ENCODE measurements at regions not wholly inside any gene's neighbourhood (a gene's known extent, or its start where the extent isn't known, plus 50 kb on each side); places are given as distances from the start of the nearest gene placed in this dataset.

DNA sequence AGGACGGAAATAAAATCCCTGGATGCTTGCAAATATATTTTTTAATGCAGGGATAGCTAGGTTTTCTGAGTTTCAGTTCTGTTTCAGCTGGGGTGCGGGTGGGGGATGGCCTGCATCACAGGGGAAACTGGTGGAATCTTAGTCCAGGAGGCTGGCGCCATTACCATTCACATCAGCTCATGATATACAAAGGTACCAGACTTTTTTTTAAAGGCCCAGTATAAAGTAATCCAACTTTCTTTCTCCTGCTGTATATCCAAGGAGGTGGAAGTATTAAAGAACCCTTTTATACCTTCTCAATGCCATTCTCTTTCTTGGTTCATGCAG lies 343.8 kb downstream of the KCNRG start:
- no peak for FAIRE-seq

DNA sequence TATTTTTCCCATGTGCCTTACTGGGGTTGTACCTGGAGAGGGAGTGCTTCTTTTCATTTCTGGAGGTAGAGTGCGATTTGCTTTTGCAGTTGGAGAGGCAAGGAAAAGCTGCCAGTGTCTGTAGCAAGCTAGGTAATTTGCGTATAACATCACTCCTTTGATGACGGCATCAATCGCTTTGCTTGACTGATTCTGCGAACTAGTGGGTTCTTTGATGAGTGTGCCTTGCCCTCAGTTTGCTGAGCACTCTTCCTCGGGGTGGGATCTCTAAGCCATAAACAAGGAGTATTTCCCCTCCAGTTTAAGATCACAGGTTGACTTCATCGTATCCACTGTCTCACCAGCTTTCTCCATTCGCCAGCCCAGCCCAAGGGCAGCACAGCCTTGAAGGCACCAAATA lies 344.5 kb downstream of the KCNRG start:
- TF ChIP-seq, protein P1, sequence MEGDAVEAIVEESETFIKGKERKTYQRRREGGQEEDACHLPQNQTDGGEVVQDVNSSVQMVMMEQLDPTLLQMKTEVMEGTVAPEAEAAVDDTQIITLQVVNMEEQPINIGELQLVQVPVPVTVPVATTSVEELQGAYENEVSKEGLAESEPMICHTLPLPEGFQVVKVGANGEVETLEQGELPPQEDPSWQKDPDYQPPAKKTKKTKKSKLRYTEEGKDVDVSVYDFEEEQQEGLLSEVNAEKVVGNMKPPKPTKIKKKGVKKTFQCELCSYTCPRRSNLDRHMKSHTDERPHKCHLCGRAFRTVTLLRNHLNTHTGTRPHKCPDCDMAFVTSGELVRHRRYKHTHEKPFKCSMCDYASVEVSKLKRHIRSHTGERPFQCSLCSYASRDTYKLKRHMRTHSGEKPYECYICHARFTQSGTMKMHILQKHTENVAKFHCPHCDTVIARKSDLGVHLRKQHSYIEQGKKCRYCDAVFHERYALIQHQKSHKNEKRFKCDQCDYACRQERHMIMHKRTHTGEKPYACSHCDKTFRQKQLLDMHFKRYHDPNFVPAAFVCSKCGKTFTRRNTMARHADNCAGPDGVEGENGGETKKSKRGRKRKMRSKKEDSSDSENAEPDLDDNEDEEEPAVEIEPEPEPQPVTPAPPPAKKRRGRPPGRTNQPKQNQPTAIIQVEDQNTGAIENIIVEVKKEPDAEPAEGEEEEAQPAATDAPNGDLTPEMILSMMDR (IDR thresholded peaks at IDR 0.05; ENCODE audit: insufficient read depth, low read length, severe bottlenecking) = no peak
- Histone ChIP-seq H3K27me3 (ENCODE audit: control insufficient read depth, insufficient read depth, low read length) (no peaks in the 10 kb centered on the region), H3K36me3 (ENCODE audit: control insufficient read depth, insufficient read depth, low read length) (no peaks in the 10 kb centered on the region), H3K4me3 (ENCODE audit: low read depth, low read length) (no peak overlapping the region)
- FAIRE-seq = no peak
- DNase-seq (ENCODE audit: low read depth) = no peak

More for the DNA sequence above, 343.8 kb downstream of the KCNRG start:
- Histone ChIP-seq H3K27me3 (ENCODE audit: control insufficient read depth, insufficient read depth, low read length) (no peaks in the 10 kb centered on the region), H3K4me3 (ENCODE audit: low read depth, low read length) (no peak overlapping the region), H3K36me3 (ENCODE audit: control insufficient read depth, insufficient read depth, low read length) (no peaks in the 10 kb centered on the region)
- TF ChIP-seq, protein P1 (IDR thresholded peaks at IDR 0.05; ENCODE audit: insufficient read depth, low read length, severe bottlenecking) = no peak
- DNase-seq (ENCODE audit: low read depth) = no peak

DNA sequence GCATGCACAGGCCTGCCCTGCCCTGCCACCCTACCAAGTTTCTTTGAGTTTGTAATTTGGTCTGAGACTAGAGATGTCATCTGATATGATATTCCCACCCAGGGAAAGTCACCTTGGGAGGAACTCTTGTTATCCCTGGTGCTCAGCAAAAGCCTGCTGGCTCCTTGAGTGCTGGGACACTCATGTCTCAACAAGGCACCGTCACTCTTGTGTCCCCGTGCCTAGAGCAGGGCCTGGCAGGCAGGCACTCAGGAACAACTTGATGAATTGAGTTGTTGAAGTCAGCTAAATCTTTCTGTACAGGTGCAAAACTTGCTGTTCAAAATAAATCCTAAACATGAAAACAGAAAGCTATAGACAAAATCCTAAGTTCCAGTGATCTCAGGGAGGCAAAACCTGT lies 345.4 kb downstream of the KCNRG start:
- DNase-seq (ENCODE audit: low read depth) (no peak), FAIRE-seq (no peak)
- Histone ChIP-seq H3K4me3 (ENCODE audit: low read depth, low read length) (no peak overlapping the region), H3K27me3 (ENCODE audit: control insufficient read depth, insufficient read depth, low read length) (no peaks in the 10 kb centered on the region), H3K36me3 (ENCODE audit: control insufficient read depth, insufficient read depth, low read length) (no peaks in the 10 kb centered on the region)
- TF ChIP-seq, protein P1 (IDR thresholded peaks at IDR 0.05; ENCODE audit: insufficient read depth, low read length, severe bottlenecking) = no peak

DNA sequence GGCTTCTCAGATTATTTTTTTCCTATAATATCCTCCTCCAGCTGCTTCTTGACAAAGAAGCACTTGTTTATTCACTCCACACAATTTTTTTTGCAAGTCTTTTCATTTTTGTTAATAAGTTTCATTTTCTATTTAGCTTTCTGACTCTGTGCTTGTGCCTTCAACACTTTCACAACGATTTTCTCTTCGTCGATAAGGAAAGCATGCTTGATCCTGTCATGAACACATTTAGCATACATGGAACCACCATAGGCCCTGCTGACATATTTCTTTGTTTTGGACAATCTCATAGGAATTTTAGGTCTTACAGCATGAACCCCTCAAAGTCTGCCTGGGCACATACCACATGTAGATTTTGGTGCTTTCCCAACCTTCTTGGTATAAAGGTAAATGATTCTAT lies 346.0 kb downstream of the KCNRG start:
- TF ChIP-seq, protein P1 (IDR thresholded peaks at IDR 0.05; ENCODE audit: insufficient read depth, low read length, severe bottlenecking) = no peak
- FAIRE-seq (no peak), DNase-seq (ENCODE audit: low read depth) (no peak)
- Histone ChIP-seq H3K36me3 (ENCODE audit: control insufficient read depth, insufficient read depth, low read length) (no peaks in the 10 kb centered on the region), H3K4me3 (ENCODE audit: low read depth, low read length) (no peak overlapping the region), H3K27me3 (ENCODE audit: control insufficient read depth, insufficient read depth, low read length) (no peaks in the 10 kb centered on the region)

DNA sequence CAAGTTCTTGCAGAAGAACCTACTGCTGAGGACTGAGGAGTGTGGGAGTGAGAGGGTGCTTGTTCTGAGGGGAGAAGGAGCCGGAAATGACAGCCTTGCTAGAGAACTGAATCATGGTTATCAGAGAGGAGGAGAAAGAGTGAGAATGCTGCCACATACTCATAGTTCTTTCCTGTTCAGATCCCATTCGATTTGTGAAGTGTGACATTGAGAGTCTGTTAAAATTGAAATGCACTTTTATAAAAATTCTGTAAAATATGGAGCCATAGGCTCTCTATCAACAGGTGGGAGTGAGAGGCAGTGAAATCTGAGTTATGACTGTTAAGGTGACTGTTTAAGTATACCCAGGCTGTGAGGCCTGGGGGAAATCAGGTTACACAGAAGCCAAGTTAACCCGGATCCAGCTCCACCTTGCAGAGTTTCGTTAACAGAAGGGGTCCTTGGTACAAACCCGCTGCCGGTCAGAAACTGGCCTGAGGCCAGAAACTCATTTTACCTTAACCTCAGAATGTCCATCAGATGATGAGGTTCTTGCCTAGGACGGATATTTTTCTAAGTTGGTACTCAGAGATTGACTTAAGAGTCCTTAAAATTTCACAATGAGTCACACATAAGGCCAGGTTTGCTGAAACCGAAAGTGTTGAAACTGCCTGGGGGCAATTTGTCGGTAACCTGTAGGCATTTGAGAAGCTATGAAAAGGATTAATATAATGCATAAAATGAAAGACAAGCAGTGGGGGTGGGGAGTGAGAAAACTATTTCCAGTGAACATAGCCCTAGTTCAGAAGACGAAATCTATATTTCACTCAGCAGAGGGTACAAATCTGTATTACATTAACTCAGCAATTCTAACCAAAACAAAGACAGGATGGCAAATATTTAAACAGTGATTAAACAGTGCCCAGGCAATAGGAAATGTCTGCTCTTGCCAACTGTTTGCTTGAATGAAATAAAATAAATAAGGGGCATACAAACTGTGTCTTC lies 350.5 kb downstream of the KCNRG start:
- DNase-seq (ENCODE audit: low read depth) (peak; percentile 94), FAIRE-seq (peak; percentile 75)
- TF ChIP-seq, protein P1 (IDR thresholded peaks at IDR 0.05; ENCODE audit: insufficient read depth, low read length, severe bottlenecking) = no peak
- Histone ChIP-seq H3K36me3 (ENCODE audit: control insufficient read depth, insufficient read depth, low read length) (no peaks in the 10 kb centered on the region), H3K4me3 (ENCODE audit: low read depth, low read length) (peak overlapping the region; percentile 15), H3K27me3 (ENCODE audit: control insufficient read depth, insufficient read depth, low read length) (no peaks in the 10 kb centered on the region)

Data from bronchial epithelial cell (primary cell).